ENCODE measurements at regions not wholly inside any gene's neighbourhood (a gene's known extent, or its start where the extent isn't known, plus 50 kb on each side); places are given as distances from the start of the nearest gene placed in this dataset.

- DNase-seq (ENCODE audit: low spot score) (no peak), ATAC-seq (no peak)
- TF ChIP-seq HMGA2 (CRISPR knock-in tag; IDR thresholded peaks at IDR 0.05): no peak
- no peak for TF ChIP-seq TEAD1 (CRISPR knock-in tag; IDR thresholded peaks at IDR 0.05)
- no peak for TF ChIP-seq CREM (CRISPR knock-in tag; IDR thresholded peaks at IDR 0.05)
- TF ChIP-seq NFYB (CRISPR knock-in tag; conservative IDR thresholded peaks at IDR 0.05; ENCODE audit: low read depth): no peak
- no peak for TF ChIP-seq SOX15 (CRISPR knock-in tag; IDR thresholded peaks at IDR 0.05)
- TF ChIP-seq ZNF232 (CRISPR knock-in tag; IDR thresholded peaks at IDR 0.05): no peak
- no peak for TF ChIP-seq PRRX2 (CRISPR knock-in tag; IDR thresholded peaks at IDR 0.05)
- TF ChIP-seq CBFB (CRISPR knock-in tag; IDR thresholded peaks at IDR 0.05; ENCODE audit: low read depth): no peak
- TF ChIP-seq ERG (CRISPR knock-in tag; IDR thresholded peaks at IDR 0.05): no peak
- CTCF ChIA-PET: no interaction called here
- H3K27me3 Mint-ChIP-seq (ENCODE audit: low read depth): no peaks in the 10 kb centered on the region; the same call in 1 of the 2 replicates
- POLR2A ChIA-PET: no interaction called here
- no peaks in the 10 kb centered on the region for H3K9me3 Mint-ChIP-seq
- H3K4me1 Mint-ChIP-seq: peaks cover 19% of the 10 kb centered on the region
- H3K27ac Mint-ChIP-seq: no peak overlapping the region
- H3K4me3 Mint-ChIP-seq: no peak overlapping the region
- no peaks in the 10 kb centered on the region for H3K36me3 Mint-ChIP-seq
Observed at GRCh38 chr11:121683791-121684190, 231.0 kb upstream of the SORL1-AS1 start.
